Right lobe of liver (tissue), 6 donors: ENCODE measurements at regions not wholly inside any gene's neighbourhood (a gene's known extent, or its start where the extent isn't known, plus 50 kb on each side); places are given as distances from the start of the nearest gene placed in this dataset.

ENCODE experiments used
- ATAC-seq, 4 donors: fragments of 200-7000 bp; cut with Tn5 transposase; one replicate each; pipeline ENCODE4 v1.9.1; 2020; ENCODE audit warnings: mild to moderate bottlenecking in 4 of 4, moderate library complexity in 4 of 4
- DNase-seq, 3 donors: peaks; one replicate each; pipeline ENCODE4 v3.0.0-alpha.2; 2020
- H3K27ac ChIP-seq, 3 donors: fragments of 200-600 bp; one replicate each; pipeline ENCODE4 v1.8.0; 2022
- H3K27me3 ChIP-seq, 2 donors: fragments of 200-600 bp; one replicate each; pipeline ENCODE4 v1.8.0; 2022
- H3K36me3 ChIP-seq, 4 donors: fragments of 200-600 bp; sonication (generic) in 1 of 4; one replicate each; pipeline versions ENCODE4 v1.5.1 to v1.8.0; 2017 to 2022; ENCODE audit warnings: control low read depth in 1 of 4
- H3K4me1 ChIP-seq, 4 donors: fragments of 200-600 bp; sonication (generic) in 1 of 4; one replicate each; pipeline versions ENCODE4 v1.5.1 to v1.8.0; 2017 to 2022; ENCODE audit warnings: control low read depth in 1 of 4
- H3K4me3 ChIP-seq, 3 donors: fragments of 200-600 bp; one replicate each; pipeline ENCODE4 v1.8.0; 2022
- H3K9me3 ChIP-seq, 4 donors: fragments of 200-600 bp; sonication (generic) in 1 of 4; one replicate each; pipeline versions ENCODE4 v1.5.1 to v1.8.0; 2017 to 2022; ENCODE audit warnings: control low read depth in 1 of 4
- CTCF ChIP-seq, 4 donors: fragments of 200-600 bp in 3 of 4; fragments of 450-650 bp in 1 of 4; IDR thresholded peaks; one replicate each; pipeline versions ENCODE4 v1.5.1 to v1.8.0; 2016 to 2022; ENCODE audit warnings: antibody characterized with exemption in 4 of 4, mild to moderate bottlenecking in 2 of 4
- POLR2A ChIP-seq: fragments of 450-650 bp; IDR thresholded peaks from one replicate; pipeline ENCODE4 v1.6.1; 2017; ENCODE audit warnings: antibody characterized with exemption, mild to moderate bottlenecking
- WGBS: methylation state at CpG from one replicate; pipeline ENCODE4 v1.1.6; 2018; ENCODE audit warnings: low coverage, low lambda C conversion rate; ENCODE audit not compliant: insufficient coverage; ENCODE audit errors: missing lambda C conversion rate; 5-methylcytosine and 5-hydroxymethylcytosine counted together
- intact Hi-C, 2 donors: fragments of 100-400 bp; cut with DNase I; formaldehyde crosslinking; loops; one replicate each; pipeline versions ENCODE4 v1.11.2 to v1.14.1; 2022
- donor health status: DM: no; HTN: yes; CAD: no.
- donor health status: DM: no; HTN: no; CAD: no.
- donor health status: DM: no; HTN: no; CAD: no.
- donor health status: DM: no; HTN: yes; CAD: no.
- donor health status: DM: no; HTN: yes; CAD: no.

- no peak for DNase-seq
- intact Hi-C loops = no loop called here
- 33% methylated on average over 1 of the region's 1 CpG for WGBS
These were observed 191.9 kb downstream of the CENPW start for GRCh38 chr6:126531840-126532239.

GRCh38 chr6:126534401-126534800, 194.5 kb downstream of the CENPW start:
- peaks cover 0 to 11% (median 0%) of the 10 kb centered on the region in 4 donors for H3K4me1 ChIP-seq
- no peak for TF ChIP-seq POLR2A
- no peak for TF ChIP-seq CTCF (IDR thresholded peaks at IDR 0.05)
- no peaks in the 10 kb centered on the region for H3K36me3 ChIP-seq
- intact Hi-C loops = no loop called here
- no peaks in the 10 kb centered on the region for H3K9me3 ChIP-seq
- no peak for ATAC-seq
- DNase-seq = no peak
- no peak overlapping the region for H3K4me3 ChIP-seq
- H3K27ac ChIP-seq = no peak overlapping the region
- WGBS = 66% methylated on average over 2 of the region's 2 CpGs
- H3K27me3 ChIP-seq = no peaks in the 10 kb centered on the region

More at GRCh38 chr6:126531840-126532239, 191.9 kb downstream of the CENPW start:
- Histone ChIP-seq H3K4me1 (peaks cover 0 to 3% (median 0%) of the 10 kb centered on the region in 4 donors), H3K27me3 (no peaks in the 10 kb centered on the region), H3K27ac (no peak overlapping the region), H3K9me3 (no peaks in the 10 kb centered on the region), H3K36me3 (no peaks in the 10 kb centered on the region), H3K4me3 (no peak overlapping the region)
- TF ChIP-seq POLR2A (no peak), CTCF (IDR thresholded peaks at IDR 0.05) (no peak)
- ATAC-seq = no peak

GRCh38 chr6:126535138-126535537, 195.2 kb downstream of the CENPW start:
- DNase-seq (no peak), ATAC-seq (no peak)
- Histone ChIP-seq H3K27me3 (no peaks in the 10 kb centered on the region), H3K27ac (no peak overlapping the region), H3K4me1 (peaks cover 0 to 18% (median 0%) of the 10 kb centered on the region in 4 donors), H3K36me3 (no peaks in the 10 kb centered on the region), H3K4me3 (no peak overlapping the region), H3K9me3 (no peaks in the 10 kb centered on the region)
- WGBS = 73% methylated on average over 3 of the region's 3 CpGs
- intact Hi-C loops = no loop called here
- TF ChIP-seq CTCF (IDR thresholded peaks at IDR 0.05) (no peak), POLR2A (no peak)

- Histone ChIP-seq H3K4me1 (peaks cover 0 to 23% (median 0%) of the 10 kb centered on the region in 4 donors), H3K4me3 (no peak overlapping the region), H3K9me3 (no peaks in the 10 kb centered on the region), H3K27me3 (no peaks in the 10 kb centered on the region), H3K36me3 (no peaks in the 10 kb centered on the region), H3K27ac (no peak overlapping the region)
- no peak for ATAC-seq
- no peak for DNase-seq
- intact Hi-C loops = no loop called here
- WGBS = 82% methylated on average over 3 of the region's 3 CpGs
- no peak for TF ChIP-seq CTCF (IDR thresholded peaks at IDR 0.05)
- no peak for TF ChIP-seq POLR2A
These were observed 195.7 kb downstream of the CENPW start for GRCh38 chr6:126535595-126535994.
